Upper lobe of left lung (tissue), 4 donors: ENCODE measurements at regions not wholly inside any gene's neighbourhood (a gene's known extent, or its start where the extent isn't known, plus 50 kb on each side); places are given as distances from the start of the nearest gene placed in this dataset.

Source experiments
- CTCF ChIP-seq, 6 experiments: fragments of 450-650 bp in 4 of 6; fragments of 200-600 bp in 2 of 6; sonication (generic) in 2 of 6; IDR thresholded peaks; one replicate each; pipeline ENCODE4 v1.5.1; 2016 to 2019; ENCODE audit warnings: antibody characterized with exemption in 6 of 6
- EP300 ChIP-seq, 4 donors: sonication (generic); formaldehyde crosslinking; IDR thresholded peaks; one replicate each; pipeline ENCODE4 v1.5.1; 2017; ENCODE audit warnings: antibody characterized with exemption in 4 of 4, control low read depth in 2 of 4
- POLR2AphosphoS5 ChIP-seq, 2 donors: sonication (generic); formaldehyde crosslinking; IDR thresholded peaks; one replicate each; pipeline ENCODE4 v1.5.1; 2017; ENCODE audit warnings: antibody characterized with exemption in 2 of 2

GRCh38 chr12:75876832-75877762 lies 154.5 kb downstream of the PHLDA1 start:
- TF ChIP-seq CTCF (IDR thresholded peaks at IDR 0.05) (no peak), POLR2AphosphoS5 (IDR thresholded peaks at IDR 0.05) (no peak), EP300 (IDR thresholded peaks at IDR 0.05) (no peak)
